ENCODE measurements at regions not wholly inside any gene's neighbourhood (a gene's known extent, or its start where the extent isn't known, plus 50 kb on each side); places are given as distances from the start of the nearest gene placed in this dataset.

- Histone ChIP-seq H3K36me3 (ENCODE audit: control insufficient read depth in 1 of 2, insufficient read depth in 2 of 2, low read length in 1 of 2) (no peaks in the 10 kb centered on the region), H3K4me1 (ENCODE audit: control insufficient read depth in 1 of 2, insufficient read depth in 2 of 2, low read length in 2 of 2) (no peaks in the 10 kb centered on the region), H3K27me3 (ENCODE audit: control insufficient read depth in 1 of 2, insufficient read depth in 2 of 2, low read length in 1 of 2) (no peaks in the 10 kb centered on the region), H3K27ac (ENCODE audit: low read depth in 1 of 2, low read length in 2 of 2) (no peak overlapping the region), H3K9me3 (ENCODE audit: control insufficient read depth, low read length) (peaks cover 11% of the 10 kb centered on the region), H3K4me3 (ENCODE audit: low read length in 2 of 2) (no peak overlapping the region)
- intact Hi-C loops (cut with DNase I): loop anchor here (2.0 to 10.0 kb wide), 2 partner anchors 144 to 962 kb away; no protein-coding TSS in a partner anchor
- 61 to 69% methylated on average over 4 of the region's 4 CpGs for WGBS, 2 donors
- DNase-seq (no peak), ATAC-seq (ENCODE audit: low FRiP score) (no peak)
Observed at GRCh38 chr14:38866461-38866860, 236.6 kb downstream of the SEC23A start.

GRCh38 chr14:38862366-38862765, 240.7 kb downstream of the SEC23A start:
- Histone ChIP-seq H3K4me1 (ENCODE audit: control insufficient read depth in 1 of 2, insufficient read depth in 2 of 2, low read length in 2 of 2) (no peaks in the 10 kb centered on the region), H3K27me3 (ENCODE audit: control insufficient read depth in 1 of 2, insufficient read depth in 2 of 2, low read length in 1 of 2) (no peaks in the 10 kb centered on the region), H3K4me3 (ENCODE audit: low read length in 2 of 2) (no peak overlapping the region), H3K9me3 (ENCODE audit: control insufficient read depth, low read length) (peaks cover 12% of the 10 kb centered on the region), H3K36me3 (ENCODE audit: control insufficient read depth in 1 of 2, insufficient read depth in 2 of 2, low read length in 1 of 2) (no peaks in the 10 kb centered on the region), H3K27ac (ENCODE audit: low read depth in 1 of 2, low read length in 2 of 2) (no peak overlapping the region)
- no peak for DNase-seq
- 90 to 99% methylated on average over 1 of the region's 1 CpG for WGBS, 2 donors
- intact Hi-C loops (cut with DNase I): loop anchor here in 1 of 2 donors (10.0 kb wide), 1 partner anchor 958 kb away; no protein-coding TSS in a partner anchor
- no peak for ATAC-seq (ENCODE audit: low FRiP score)

GRCh38 chr14:38860530-38860929, 242.5 kb downstream of the SEC23A start:
- Histone ChIP-seq H3K36me3 (ENCODE audit: control insufficient read depth in 1 of 2, insufficient read depth in 2 of 2, low read length in 1 of 2) (no peaks in the 10 kb centered on the region), H3K4me1 (ENCODE audit: control insufficient read depth in 1 of 2, insufficient read depth in 2 of 2, low read length in 2 of 2) (no peaks in the 10 kb centered on the region), H3K9me3 (ENCODE audit: control insufficient read depth, low read length) (peaks cover 12% of the 10 kb centered on the region), H3K27me3 (ENCODE audit: control insufficient read depth in 1 of 2, insufficient read depth in 2 of 2, low read length in 1 of 2) (no peaks in the 10 kb centered on the region), H3K27ac (ENCODE audit: low read depth in 1 of 2, low read length in 2 of 2) (no peak overlapping the region), H3K4me3 (ENCODE audit: low read length in 2 of 2) (no peak overlapping the region)
- ATAC-seq (ENCODE audit: low FRiP score) (no peak), DNase-seq (no peak)
- intact Hi-C loops (cut with DNase I): loop anchor here in 1 of 2 donors (10.0 kb wide), 1 partner anchor 956 kb away; no protein-coding TSS in a partner anchor
- 88 to 95% methylated on average over 1 of the region's 1 CpG for WGBS, 2 donors

GRCh38 chr14:38856798-38857197, 246.2 kb downstream of the SEC23A start:
- H3K36me3 ChIP-seq (ENCODE audit: control insufficient read depth in 1 of 2, insufficient read depth in 2 of 2, low read length in 1 of 2): no peaks in the 10 kb centered on the region
- ATAC-seq (ENCODE audit: low FRiP score) (no peak), DNase-seq (no peak)
- H3K4me3 ChIP-seq (ENCODE audit: low read length in 2 of 2): no peak overlapping the region
- no peak overlapping the region for H3K27ac ChIP-seq (ENCODE audit: low read depth in 1 of 2, low read length in 2 of 2)
- peaks cover 1% of the 10 kb centered on the region for H3K9me3 ChIP-seq (ENCODE audit: control insufficient read depth, low read length)
- intact Hi-C loops (cut with DNase I): no loop called here
- no peaks in the 10 kb centered on the region for H3K4me1 ChIP-seq (ENCODE audit: control insufficient read depth in 1 of 2, insufficient read depth in 2 of 2, low read length in 2 of 2)
- H3K27me3 ChIP-seq (ENCODE audit: control insufficient read depth in 1 of 2, insufficient read depth in 2 of 2, low read length in 1 of 2): no peaks in the 10 kb centered on the region

GRCh38 chr14:38855513-38855912, 247.5 kb downstream of the SEC23A start:
- Histone ChIP-seq H3K4me1 (ENCODE audit: control insufficient read depth in 1 of 2, insufficient read depth in 2 of 2, low read length in 2 of 2) (no peaks in the 10 kb centered on the region), H3K27me3 (ENCODE audit: control insufficient read depth in 1 of 2, insufficient read depth in 2 of 2, low read length in 1 of 2) (no peaks in the 10 kb centered on the region), H3K9me3 (ENCODE audit: control insufficient read depth, low read length) (peaks cover 1% of the 10 kb centered on the region), H3K36me3 (ENCODE audit: control insufficient read depth in 1 of 2, insufficient read depth in 2 of 2, low read length in 1 of 2) (no peaks in the 10 kb centered on the region), H3K4me3 (ENCODE audit: low read length in 2 of 2) (no peak overlapping the region), H3K27ac (ENCODE audit: low read depth in 1 of 2, low read length in 2 of 2) (no peak overlapping the region)
- DNase-seq (no peak), ATAC-seq (ENCODE audit: low FRiP score) (no peak)
- 89 to 90% methylated on average over 2 of the region's 2 CpGs for WGBS, 2 donors
- intact Hi-C loops (cut with DNase I): no loop called here

- no peaks in the 10 kb centered on the region for H3K4me1 ChIP-seq (ENCODE audit: control insufficient read depth in 1 of 2, insufficient read depth in 2 of 2, low read length in 2 of 2)
- intact Hi-C loops (cut with DNase I): no loop called here
- no peaks in the 10 kb centered on the region for H3K36me3 ChIP-seq (ENCODE audit: control insufficient read depth in 1 of 2, insufficient read depth in 2 of 2, low read length in 1 of 2)
- whole genome bisulfite sequencing, 2 donors: 85 to 91% methylated on average over 3 of the region's 3 CpGs
- H3K27ac ChIP-seq (ENCODE audit: low read depth in 1 of 2, low read length in 2 of 2): no peak overlapping the region
- H3K9me3 ChIP-seq (ENCODE audit: control insufficient read depth, low read length): no peaks in the 10 kb centered on the region
- no peaks in the 10 kb centered on the region for H3K27me3 ChIP-seq (ENCODE audit: control insufficient read depth in 1 of 2, insufficient read depth in 2 of 2, low read length in 1 of 2)
- DNase-seq (no peak), ATAC-seq (ENCODE audit: low FRiP score) (no peak)
- no peak overlapping the region for H3K4me3 ChIP-seq (ENCODE audit: low read length in 2 of 2)
Observed at GRCh38 chr14:38851111-38851510, 251.9 kb downstream of the SEC23A start.

- WGBS, 2 donors: 93 to 96% methylated on average over 1 of the region's 1 CpG
- ATAC-seq (ENCODE audit: low FRiP score) (no peak), DNase-seq (no peak)
- Histone ChIP-seq H3K4me3 (ENCODE audit: low read length in 2 of 2) (no peak overlapping the region), H3K4me1 (ENCODE audit: control insufficient read depth in 1 of 2, insufficient read depth in 2 of 2, low read length in 2 of 2) (no peaks in the 10 kb centered on the region), H3K27me3 (ENCODE audit: control insufficient read depth in 1 of 2, insufficient read depth in 2 of 2, low read length in 1 of 2) (no peaks in the 10 kb centered on the region), H3K9me3 (ENCODE audit: control insufficient read depth, low read length) (no peaks in the 10 kb centered on the region), H3K27ac (ENCODE audit: low read depth in 1 of 2, low read length in 2 of 2) (no peak overlapping the region), H3K36me3 (ENCODE audit: control insufficient read depth in 1 of 2, insufficient read depth in 2 of 2, low read length in 1 of 2) (no peaks in the 10 kb centered on the region)
- intact Hi-C loops (cut with DNase I): no loop called here
Observed at GRCh38 chr14:38850664-38851063, 252.4 kb downstream of the SEC23A start.

- no peaks in the 10 kb centered on the region for H3K4me1 ChIP-seq (ENCODE audit: control insufficient read depth in 1 of 2, insufficient read depth in 2 of 2, low read length in 2 of 2)
- no peaks in the 10 kb centered on the region for H3K27me3 ChIP-seq (ENCODE audit: control insufficient read depth in 1 of 2, insufficient read depth in 2 of 2, low read length in 1 of 2)
- no peaks in the 10 kb centered on the region for H3K9me3 ChIP-seq (ENCODE audit: control insufficient read depth, low read length)
- H3K4me3 ChIP-seq (ENCODE audit: low read length in 2 of 2): no peak overlapping the region
- H3K27ac ChIP-seq (ENCODE audit: low read depth in 1 of 2, low read length in 2 of 2): no peak overlapping the region
- intact Hi-C loops (cut with DNase I): no loop called here
- no peak for DNase-seq
- WGBS, 2 donors: 38 to 44% methylated on average over 2 of the region's 2 CpGs
- no peaks in the 10 kb centered on the region for H3K36me3 ChIP-seq (ENCODE audit: control insufficient read depth in 1 of 2, insufficient read depth in 2 of 2, low read length in 1 of 2)
- no peak for ATAC-seq (ENCODE audit: low FRiP score)
Observed at GRCh38 chr14:38848243-38848935, 254.6 kb downstream of the SEC23A start.

GRCh38 chr14:38847161-38847560, 255.9 kb downstream of the SEC23A start:
- WGBS, 2 donors: 52 to 56% methylated on average over 3 of the region's 3 CpGs
- H3K4me3 ChIP-seq (ENCODE audit: low read length in 2 of 2): no peak overlapping the region
- no peaks in the 10 kb centered on the region for H3K9me3 ChIP-seq (ENCODE audit: control insufficient read depth, low read length)
- DNase-seq: no peak
- intact Hi-C loops (cut with DNase I): no loop called here
- no peaks in the 10 kb centered on the region for H3K36me3 ChIP-seq (ENCODE audit: control insufficient read depth in 1 of 2, insufficient read depth in 2 of 2, low read length in 1 of 2)
- H3K27ac ChIP-seq (ENCODE audit: low read depth in 1 of 2, low read length in 2 of 2): no peak overlapping the region
- no peaks in the 10 kb centered on the region for H3K4me1 ChIP-seq (ENCODE audit: control insufficient read depth in 1 of 2, insufficient read depth in 2 of 2, low read length in 2 of 2)
- no peaks in the 10 kb centered on the region for H3K27me3 ChIP-seq (ENCODE audit: control insufficient read depth in 1 of 2, insufficient read depth in 2 of 2, low read length in 1 of 2)
- no peak for ATAC-seq (ENCODE audit: low FRiP score)

Data from aorta (tissue), 5 donors.